NT2/D1 (cell line): ENCODE measurements at regions not wholly inside any gene's neighbourhood (a gene's known extent, or its start where the extent isn't known, plus 50 kb on each side); places are given as distances from the start of the nearest gene placed in this dataset.
"Not testable (repeated sequence)": the region's sequence is repeated elsewhere in the genome, so short reads cannot be mapped to it uniquely, and the experiment has no call there.

Experiments
- DNase-seq: peaks from one replicate; pipeline ENCODE4 v3.0.0-alpha.2; 2011; ENCODE audit warnings: low read depth, low spot score
- H3K27me3 ChIP-seq: 2 replicates; pipeline ENCODE4 v1.6.0; 2011; ENCODE audit warnings: mild to moderate bottlenecking; ENCODE audit not compliant: insufficient read length, insufficient read depth
- H3K36me3 ChIP-seq: 2 replicates; pipeline ENCODE4 v1.6.1; 2011; ENCODE audit warnings: mild to moderate bottlenecking, low read length, mixed read lengths; ENCODE audit not compliant: insufficient read depth, insufficient read length
- H3K4me1 ChIP-seq: 2 replicates; pipeline ENCODE4 v1.5.1; 2011; ENCODE audit not compliant: insufficient read depth, insufficient read length
- H3K4me3 ChIP-seq: 2 replicates; pipeline ENCODE4 v1.5.1; 2011; ENCODE audit warnings: low read depth; ENCODE audit not compliant: insufficient read length
- H3K9ac ChIP-seq: 2 replicates; pipeline ENCODE4 v1.6.0; 2011; ENCODE audit warnings: low read depth; ENCODE audit not compliant: insufficient read length
- H3K9me3 ChIP-seq: 2 replicates; pipeline ENCODE4 v1.5.1; 2011; ENCODE audit warnings: mild to moderate bottlenecking, low read length; ENCODE audit not compliant: insufficient read depth
- SUZ12 ChIP-seq: IDR thresholded peaks from 2 replicates; pipeline ENCODE4 v1.6.1; 2011; ENCODE audit not compliant: insufficient read length, insufficient read depth; ENCODE audit errors: extremely low read depth
- YY1 ChIP-seq: IDR thresholded peaks from 2 replicates; pipeline ENCODE4 v1.6.1; 2011; ENCODE audit not compliant: insufficient read length, insufficient read depth
- ZNF274 ChIP-seq: IDR thresholded peaks from 2 replicates; pipeline ENCODE4 v1.6.1; 2011; ENCODE audit warnings: mild to moderate bottlenecking, low read depth, low read length

GRCh38 chr19:20482721-20483120 lies 82.9 kb downstream of the ZNF737 start:
- TF ChIP-seq YY1, result no peak
- no peak for TF ChIP-seq SUZ12
- no peak for TF ChIP-seq ZNF274
- Histone ChIP-seq H3K36me3 (no peaks in the 10 kb centered on the region), H3K4me3 (no peak overlapping the region), H3K9me3 (peaks cover 6% of the 10 kb centered on the region; the same call in 1 of the 2 replicates), H3K9ac (no peak overlapping the region), H3K27me3 (no peaks in the 10 kb centered on the region), H3K4me1 (no peaks in the 10 kb centered on the region)
- peak; percentile 69 for DNase-seq

DNA sequence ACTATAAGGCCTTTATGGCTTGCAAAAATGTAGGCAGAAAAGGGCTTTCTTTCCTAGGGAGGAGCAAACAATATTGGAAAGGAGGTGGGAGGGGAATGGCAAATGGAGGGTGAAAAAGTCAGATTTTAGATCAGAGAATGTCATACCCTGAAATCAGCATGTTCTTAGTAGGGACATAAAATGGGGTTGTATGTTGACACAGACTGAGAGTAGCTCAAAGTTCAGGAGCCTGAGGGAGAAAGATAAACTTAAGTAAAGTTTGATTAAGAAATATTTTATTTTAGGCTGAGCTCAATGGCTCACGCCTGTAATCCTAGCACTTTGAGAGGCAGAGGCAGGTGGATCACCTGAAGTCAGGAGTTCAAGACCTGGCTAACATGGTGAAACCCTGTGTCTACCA lies 83.8 kb downstream of the ZNF737 start:
- no peak for DNase-seq
- H3K4me1 ChIP-seq, result no peaks in the 10 kb centered on the region

DNA sequence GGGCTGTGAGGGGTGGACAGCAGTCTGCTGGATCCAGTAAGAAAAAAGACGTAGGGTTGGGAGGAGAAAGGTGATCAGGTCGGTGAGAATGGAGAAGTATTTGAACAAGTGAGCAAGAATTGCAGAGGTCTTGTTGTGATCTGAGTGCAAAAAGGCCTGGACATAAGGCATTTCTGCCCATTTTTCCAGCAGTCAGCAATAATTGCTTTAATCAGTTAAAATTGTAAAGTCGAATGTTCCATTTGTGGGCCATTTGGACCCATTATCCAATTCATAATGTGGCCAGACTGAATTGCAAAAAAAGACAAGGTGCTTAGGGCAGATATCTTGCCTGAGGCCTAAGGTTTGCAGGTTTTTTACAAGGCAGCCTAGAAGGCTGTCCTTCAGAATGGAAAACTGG lies 86.1 kb downstream of the ZNF737 start:
- Histone ChIP-seq H3K27me3 (no peaks in the 10 kb centered on the region), H3K4me3 (no peak overlapping the region), H3K36me3 (no peaks in the 10 kb centered on the region), H3K9me3 (peaks cover 12% of the 10 kb centered on the region; the same call in 1 of the 2 replicates), H3K9ac (no peak overlapping the region), H3K4me1 (no peaks in the 10 kb centered on the region)
- no peak for TF ChIP-seq SUZ12
- TF ChIP-seq YY1, result no peak
- TF ChIP-seq ZNF274, result no peak
- DNase-seq, result no peak

More for the DNA sequence above, 83.8 kb downstream of the ZNF737 start:
- Histone ChIP-seq H3K36me3 (no peaks in the 10 kb centered on the region), H3K9ac (no peak overlapping the region), H3K27me3 (no peaks in the 10 kb centered on the region), H3K4me3 (no peak overlapping the region), H3K9me3 (peaks cover 6% of the 10 kb centered on the region; the same call in 1 of the 2 replicates)
- TF ChIP-seq ZNF274 (no peak), YY1 (no peak), SUZ12 (no peak)

DNA sequence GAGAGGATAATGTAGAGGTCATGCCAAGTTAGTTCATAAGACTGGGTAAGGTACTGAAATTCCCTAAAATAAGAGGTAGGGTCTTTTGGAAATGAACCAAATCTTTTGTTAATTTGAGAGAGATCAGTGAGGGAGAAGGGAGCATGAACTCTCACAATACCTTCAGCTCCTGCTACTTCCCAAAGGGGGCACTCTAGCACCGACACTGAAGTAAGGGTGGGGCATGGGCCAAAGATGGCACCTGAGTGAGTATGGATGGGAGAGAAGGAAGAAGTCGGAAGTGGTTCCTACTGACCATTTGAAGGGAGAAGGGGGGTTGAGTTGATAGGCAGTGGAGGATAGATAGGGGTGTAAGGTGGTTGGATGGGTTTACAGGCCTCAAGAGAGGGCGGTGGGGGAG lies 86.6 kb downstream of the ZNF737 start:
- H3K4me1 ChIP-seq, result no peaks in the 10 kb centered on the region
- no peak overlapping the region for H3K9ac ChIP-seq
- peaks cover 13% of the 10 kb centered on the region; the same call in 1 of the 2 replicates for H3K9me3 ChIP-seq
- H3K27me3 ChIP-seq, result no peaks in the 10 kb centered on the region
- H3K4me3 ChIP-seq, result no peak overlapping the region
- no peaks in the 10 kb centered on the region for H3K36me3 ChIP-seq
- TF ChIP-seq ZNF274 (no peak), SUZ12 (no peak), YY1 (no peak)
- no peak for DNase-seq

GRCh38 chr19:20472854-20473253 lies 92.7 kb downstream of the ZNF737 start:
- Histone ChIP-seq H3K4me1 (no peaks in the 10 kb centered on the region), H3K9ac (no peak overlapping the region), H3K4me3 (no peak overlapping the region), H3K9me3 (peaks cover 34% of the 10 kb centered on the region), H3K36me3 (no peaks in the 10 kb centered on the region), H3K27me3 (no peaks in the 10 kb centered on the region)
- no peak for DNase-seq
- TF ChIP-seq ZNF274, result no peak
- no peak for TF ChIP-seq SUZ12
- TF ChIP-seq YY1, result no peak

DNA sequence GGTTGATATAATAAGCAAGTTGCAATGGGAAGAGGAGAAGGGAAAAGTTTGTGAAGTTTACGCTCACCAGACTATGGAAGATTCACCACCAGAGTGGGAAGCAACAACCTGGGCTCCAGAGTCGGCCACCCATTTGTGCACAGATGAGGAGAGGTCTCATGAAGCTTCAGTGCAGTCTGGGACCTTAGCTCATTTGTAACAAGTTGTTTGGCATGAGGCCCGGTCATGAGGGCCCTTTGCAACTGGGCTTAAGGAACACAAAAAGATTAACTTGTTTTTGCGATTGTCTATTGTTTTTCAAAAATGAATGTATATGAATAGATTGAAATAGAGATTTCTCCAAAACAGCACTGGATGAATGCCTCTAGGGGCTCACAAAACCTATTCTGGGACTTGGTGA lies 94.2 kb downstream of the ZNF737 start:
- Histone ChIP-seq H3K36me3 (no peaks in the 10 kb centered on the region), H3K9me3 (peaks cover 32% of the 10 kb centered on the region), H3K4me1 (no peaks in the 10 kb centered on the region), H3K27me3 (no peaks in the 10 kb centered on the region), H3K9ac (no peak overlapping the region), H3K4me3 (no peak overlapping the region)
- DNase-seq, result no peak
- TF ChIP-seq YY1 (no peak), SUZ12 (no peak), ZNF274 (no peak)

DNA sequence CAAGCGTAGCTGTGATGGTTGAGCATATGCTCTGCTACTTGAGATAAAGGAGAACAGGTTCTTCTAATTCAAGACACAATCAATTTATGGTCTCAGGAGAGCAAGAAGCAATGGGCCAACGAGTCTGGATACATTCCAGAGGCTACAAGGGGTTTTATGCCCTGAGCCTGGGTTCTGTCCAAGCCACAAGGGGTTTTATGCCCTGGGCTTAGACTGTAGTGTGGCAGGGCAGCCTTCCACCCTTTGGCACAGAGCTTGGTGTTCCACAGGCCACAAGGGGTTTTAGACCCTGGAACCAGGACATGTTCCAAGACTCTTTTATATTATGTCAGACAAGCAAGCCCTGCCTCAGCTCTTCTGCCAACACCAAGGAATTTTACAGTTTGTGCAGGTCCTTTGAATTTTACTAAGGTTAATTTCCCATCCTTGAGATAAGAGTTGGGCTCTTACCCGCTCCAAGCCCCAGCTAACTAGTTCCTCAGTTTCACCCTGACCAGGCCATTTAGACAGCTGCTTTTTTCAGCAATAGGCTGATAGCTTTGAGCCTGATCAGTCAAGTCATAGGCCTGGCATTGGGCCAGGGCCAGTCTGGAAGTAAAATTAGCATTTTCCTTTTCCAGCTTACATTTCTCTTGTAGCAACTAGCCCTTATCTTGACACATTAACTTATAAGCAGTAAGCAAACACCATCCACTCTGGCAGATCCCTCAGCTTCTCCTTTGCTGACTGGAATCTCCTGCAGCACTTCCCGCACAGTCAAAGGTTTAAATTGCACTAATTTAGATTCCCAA lies 95.0 kb downstream of the ZNF737 start:
- no peaks in the 10 kb centered on the region for H3K36me3 ChIP-seq
- TF ChIP-seq SUZ12 (no peak), YY1 (no peak), ZNF274 (no peak)
- no peak overlapping the region for H3K9ac ChIP-seq
- H3K4me1 ChIP-seq, result no peaks in the 10 kb centered on the region
- H3K9me3 ChIP-seq, result peaks cover 28% of the 10 kb centered on the region
- no peak for DNase-seq
- H3K27me3 ChIP-seq, result no peaks in the 10 kb centered on the region
- no peak overlapping the region for H3K4me3 ChIP-seq

GRCh38 chr19:20466638-20466990 lies 99.0 kb downstream of the ZNF737 start:
- H3K27me3 ChIP-seq, H3K36me3 ChIP-seq, H3K4me3 ChIP-seq, H3K9ac ChIP-seq, DNase-seq, H3K4me1 ChIP-seq: not testable (repeated sequence)
- peaks cover 14% of the 10 kb centered on the region; the same call in 1 of the 2 replicates for H3K9me3 ChIP-seq

DNA sequence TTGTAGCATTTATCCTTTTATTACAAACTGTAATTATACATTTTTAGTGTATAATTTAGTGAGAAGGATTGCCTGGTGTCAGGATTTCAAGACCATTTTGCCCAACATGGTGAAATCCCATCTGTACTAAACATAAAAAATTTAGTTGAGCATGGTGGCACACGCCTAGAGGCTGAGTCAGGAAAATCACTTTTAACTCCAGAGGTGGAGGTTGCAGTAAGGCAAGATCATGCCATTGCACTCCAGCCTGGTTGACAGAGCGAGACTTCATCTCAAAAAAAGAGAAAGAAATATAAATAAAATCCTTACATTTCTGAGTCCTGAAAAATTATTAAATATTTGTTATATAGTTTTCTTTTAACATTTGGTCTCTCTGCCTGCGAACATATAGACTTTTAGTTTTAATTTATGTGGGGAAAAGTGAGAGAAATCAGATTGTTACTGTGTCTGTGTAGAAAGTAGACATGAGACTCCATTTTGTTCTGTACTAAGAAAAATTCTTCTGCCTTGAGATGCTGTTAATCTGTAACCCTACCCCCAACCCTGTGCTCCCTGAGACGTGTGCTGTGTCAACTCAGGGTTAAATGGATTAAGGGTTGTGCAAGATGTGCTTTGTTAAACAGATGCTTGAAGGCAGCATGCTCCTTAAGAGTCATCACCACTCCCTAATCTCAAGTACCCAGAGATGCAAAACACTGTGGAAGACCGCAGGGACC lies 99.5 kb downstream of the ZNF737 start:
- H3K4me3 ChIP-seq, H3K4me1 ChIP-seq, H3K36me3 ChIP-seq, DNase-seq, H3K27me3 ChIP-seq, H3K9ac ChIP-seq: not testable (repeated sequence)
- H3K9me3 ChIP-seq, result peaks cover 14% of the 10 kb centered on the region; the same call in 1 of the 2 replicates
